ENCODE measurements at regions not wholly inside any gene's neighbourhood (a gene's known extent, or its start where the extent isn't known, plus 50 kb on each side); places are given as distances from the start of the nearest gene placed in this dataset.
"Not testable (repeated sequence)": the region's sequence is repeated elsewhere in the genome, so short reads cannot be mapped to it uniquely, and the experiment has no call there.

- DNase-seq (ENCODE audit: low spot score in 2 of 2) = no peak
- no peaks in the 10 kb centered on the region for H3K4me1 Mint-ChIP-seq
- no peak overlapping the region for H3K27ac Mint-ChIP-seq
- H3K4me3 Mint-ChIP-seq = no peak overlapping the region
- H3K9me3 Mint-ChIP-seq = peaks cover 2% of the 10 kb centered on the region
- no peaks in the 10 kb centered on the region for H3K27me3 Mint-ChIP-seq
- no peaks in the 10 kb centered on the region for H3K36me3 Mint-ChIP-seq
- no peak for ATAC-seq (ENCODE audit: low read depth)
These were observed 210.2 kb downstream of the ARPP21 start for GRCh38 chr3:35849496-35849895.

- Mint-ChIP-seq H3K36me3 (no peaks in the 10 kb centered on the region), H3K9me3 (peaks cover 2% of the 10 kb centered on the region), H3K4me1 (no peaks in the 10 kb centered on the region), H3K27ac (no peak overlapping the region), H3K4me3 (no peak overlapping the region), H3K27me3 (no peaks in the 10 kb centered on the region)
- DNase-seq (ENCODE audit: low spot score in 2 of 2) = no peak
- no peak for ATAC-seq (ENCODE audit: low read depth)
These were observed 210.6 kb downstream of the ARPP21 start for GRCh38 chr3:35849963-35850362.

GRCh38 chr3:35857004-35857403 is 217.7 kb downstream of the ARPP21 start:
- no peak overlapping the region for H3K27ac Mint-ChIP-seq
- peak; percentile 62 for ATAC-seq (ENCODE audit: low read depth)
- peaks cover 6% of the 10 kb centered on the region for H3K9me3 Mint-ChIP-seq
- peaks cover 2% of the 10 kb centered on the region for H3K27me3 Mint-ChIP-seq
- no peak overlapping the region for H3K4me3 Mint-ChIP-seq
- no peak for DNase-seq (ENCODE audit: low spot score in 2 of 2)
- H3K4me1 Mint-ChIP-seq = peaks cover 7% of the 10 kb centered on the region
- H3K36me3 Mint-ChIP-seq = no peaks in the 10 kb centered on the region

- peaks cover 5% of the 10 kb centered on the region for H3K9me3 Mint-ChIP-seq
- H3K36me3 Mint-ChIP-seq = no peaks in the 10 kb centered on the region
- DNase-seq (ENCODE audit: low spot score in 2 of 2) (no peak), ATAC-seq (ENCODE audit: low read depth) (no peak)
- no peak overlapping the region for H3K4me3 Mint-ChIP-seq
- H3K27ac Mint-ChIP-seq = no peak overlapping the region
- H3K4me1 Mint-ChIP-seq = peaks cover 4% of the 10 kb centered on the region
- H3K27me3 Mint-ChIP-seq = peaks cover under 1% of the 10 kb centered on the region
These were observed 222.7 kb downstream of the ARPP21 start for GRCh38 chr3:35862057-35862456.

- ATAC-seq (ENCODE audit: low read depth) = no peak
- no peak overlapping the region for H3K4me3 Mint-ChIP-seq
- H3K27ac Mint-ChIP-seq = no peak overlapping the region
- H3K36me3 Mint-ChIP-seq = no peaks in the 10 kb centered on the region
- DNase-seq (ENCODE audit: low spot score in 2 of 2) = no peak
- H3K27me3 Mint-ChIP-seq = peaks cover 1% of the 10 kb centered on the region
- no peaks in the 10 kb centered on the region for H3K9me3 Mint-ChIP-seq
- H3K4me1 Mint-ChIP-seq = no peaks in the 10 kb centered on the region
These were observed 225.5 kb downstream of the ARPP21 start for GRCh38 chr3:35864871-35865270.

- Mint-ChIP-seq H3K27me3 (peaks cover 1% of the 10 kb centered on the region), H3K4me3 (no peak overlapping the region), H3K36me3 (no peaks in the 10 kb centered on the region), H3K4me1 (no peaks in the 10 kb centered on the region), H3K9me3 (no peaks in the 10 kb centered on the region), H3K27ac (no peak overlapping the region)
- DNase-seq (ENCODE audit: low spot score in 2 of 2) (no peak), ATAC-seq (ENCODE audit: low read depth) (no peak)
These were observed 228.5 kb downstream of the ARPP21 start for GRCh38 chr3:35867791-35868190.

GRCh38 chr3:35871009-35871408 is 231.7 kb downstream of the ARPP21 start:
- no peaks in the 10 kb centered on the region for H3K9me3 Mint-ChIP-seq
- no peak for ATAC-seq (ENCODE audit: low read depth)
- peaks cover 1% of the 10 kb centered on the region for H3K27me3 Mint-ChIP-seq
- no peaks in the 10 kb centered on the region for H3K36me3 Mint-ChIP-seq
- no peaks in the 10 kb centered on the region for H3K4me1 Mint-ChIP-seq
- no peak for DNase-seq (ENCODE audit: low spot score in 2 of 2)
- H3K4me3 Mint-ChIP-seq = no peak overlapping the region
- no peak overlapping the region for H3K27ac Mint-ChIP-seq

GRCh38 chr3:35883929-35884328 is 244.6 kb downstream of the ARPP21 start:
- peaks cover 4% of the 10 kb centered on the region for H3K27me3 Mint-ChIP-seq
- no peak overlapping the region for H3K27ac Mint-ChIP-seq
- no peak overlapping the region for H3K4me3 Mint-ChIP-seq
- no peaks in the 10 kb centered on the region for H3K36me3 Mint-ChIP-seq
- no peak for ATAC-seq (ENCODE audit: low read depth)
- no peaks in the 10 kb centered on the region for H3K4me1 Mint-ChIP-seq
- H3K9me3 Mint-ChIP-seq = peaks cover 2% of the 10 kb centered on the region
- DNase-seq (ENCODE audit: low spot score in 2 of 2) = no peak

- Mint-ChIP-seq H3K4me3 (no peak overlapping the region), H3K36me3 (no peaks in the 10 kb centered on the region), H3K27ac (no peak overlapping the region), H3K27me3 (no peaks in the 10 kb centered on the region), H3K9me3 (peaks cover 3% of the 10 kb centered on the region), H3K4me1 (no peaks in the 10 kb centered on the region)
- ATAC-seq (ENCODE audit: low read depth) (no peak), DNase-seq (ENCODE audit: low spot score in 2 of 2) (no peak)
These were observed 255.4 kb downstream of the ARPP21 start for GRCh38 chr3:35894735-35895134.

GRCh38 chr3:35899245-35899644 is 259.9 kb downstream of the ARPP21 start:
- no peaks in the 10 kb centered on the region for H3K4me1 Mint-ChIP-seq
- H3K4me3 Mint-ChIP-seq = no peak overlapping the region
- no peak for ATAC-seq (ENCODE audit: low read depth)
- H3K27ac Mint-ChIP-seq = no peak overlapping the region
- DNase-seq (ENCODE audit: low spot score in 2 of 2) = no peak
- H3K36me3 Mint-ChIP-seq = no peaks in the 10 kb centered on the region
- H3K27me3 Mint-ChIP-seq = no peaks in the 10 kb centered on the region
- peaks cover 3% of the 10 kb centered on the region for H3K9me3 Mint-ChIP-seq

- Mint-ChIP-seq H3K4me1 (no peaks in the 10 kb centered on the region), H3K9me3 (no peaks in the 10 kb centered on the region), H3K4me3 (no peak overlapping the region), H3K36me3 (no peaks in the 10 kb centered on the region), H3K27ac (no peak overlapping the region), H3K27me3 (no peaks in the 10 kb centered on the region)
- DNase-seq (ENCODE audit: low spot score in 2 of 2) = no peak
- ATAC-seq (ENCODE audit: low read depth) = no peak
These were observed 260.8 kb downstream of the ARPP21 start for GRCh38 chr3:35900079-35900478.

GRCh38 chr3:35908366-35909232 is 269.3 kb downstream of the ARPP21 start:
- H3K9me3 Mint-ChIP-seq = no peaks in the 10 kb centered on the region
- H3K27ac Mint-ChIP-seq = no peak overlapping the region
- ATAC-seq (ENCODE audit: low read depth) (no peak), DNase-seq (ENCODE audit: low spot score in 2 of 2) (peak; percentile 28 to 41)
- H3K4me1 Mint-ChIP-seq = no peaks in the 10 kb centered on the region
- H3K27me3 Mint-ChIP-seq = peaks cover 2% of the 10 kb centered on the region
- H3K4me3 Mint-ChIP-seq = no peak overlapping the region
- no peaks in the 10 kb centered on the region for H3K36me3 Mint-ChIP-seq

- Mint-ChIP-seq H3K36me3 (no peaks in the 10 kb centered on the region), H3K4me3 (no peak overlapping the region), H3K9me3 (peaks cover 6% of the 10 kb centered on the region), H3K27me3 (peaks cover 2% of the 10 kb centered on the region), H3K27ac (no peak overlapping the region), H3K4me1 (no peaks in the 10 kb centered on the region)
- DNase-seq (ENCODE audit: low spot score in 2 of 2) (no peak), ATAC-seq (ENCODE audit: low read depth) (no peak)
These were observed 279.8 kb downstream of the ARPP21 start for GRCh38 chr3:35919160-35919559.

- H3K4me1 Mint-ChIP-seq = no peaks in the 10 kb centered on the region
- no peaks in the 10 kb centered on the region for H3K36me3 Mint-ChIP-seq
- H3K27me3 Mint-ChIP-seq = peaks cover 2% of the 10 kb centered on the region
- DNase-seq (ENCODE audit: low spot score in 2 of 2) (no peak), ATAC-seq (ENCODE audit: low read depth) (no peak)
- H3K27ac Mint-ChIP-seq = no peak overlapping the region
- H3K4me3 Mint-ChIP-seq = no peak overlapping the region
- H3K9me3 Mint-ChIP-seq = peaks cover 6% of the 10 kb centered on the region
These were observed 282.4 kb downstream of the ARPP21 start for GRCh38 chr3:35921718-35922117.

GRCh38 chr3:35924070-35924469 is 284.7 kb downstream of the ARPP21 start:
- H3K4me3 Mint-ChIP-seq; H3K4me1 Mint-ChIP-seq; ATAC-seq (ENCODE audit: low read depth); H3K9me3 Mint-ChIP-seq; H3K27ac Mint-ChIP-seq; H3K27me3 Mint-ChIP-seq; DNase-seq (ENCODE audit: low spot score in 2 of 2); H3K36me3 Mint-ChIP-seq: not testable (repeated sequence)

Data from memory B cell (primary cell).